GM12873 (cell line): ENCODE measurements at regions not wholly inside any gene's neighbourhood (a gene's known extent, or its start where the extent isn't known, plus 50 kb on each side); places are given as distances from the start of the nearest gene placed in this dataset.

Source experiments
- TF ChIP-seq, protein P1 (sequence below): IDR thresholded peaks from 2 replicates; pipeline ENCODE4 v1.5.1; 2012; ENCODE audit warnings: low read depth, mild to moderate bottlenecking, moderate library complexity, low read length, control low read depth; ENCODE audit not compliant: insufficient read depth; ENCODE audit errors: missing control alignments

DNA sequence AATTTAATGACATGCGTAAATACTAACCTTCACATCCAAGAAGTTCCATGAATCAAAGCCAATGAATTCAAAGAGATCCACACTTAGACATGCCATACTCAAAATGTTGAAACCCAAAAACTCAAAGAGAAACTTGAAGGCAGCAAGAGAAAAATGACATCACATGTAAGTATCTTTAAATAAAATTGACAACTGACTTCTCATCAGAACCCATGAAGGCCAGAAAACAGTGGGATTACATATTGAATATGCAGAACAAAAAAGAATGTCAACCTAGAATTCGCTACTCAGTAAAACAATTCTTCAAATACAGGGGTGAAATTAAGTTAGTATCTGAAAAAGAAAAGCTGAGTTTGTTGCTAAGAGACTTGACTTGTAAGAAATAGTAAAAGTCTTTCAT, 953.9 kb upstream of the HS3ST1 start:
- TF ChIP-seq, protein P1, sequence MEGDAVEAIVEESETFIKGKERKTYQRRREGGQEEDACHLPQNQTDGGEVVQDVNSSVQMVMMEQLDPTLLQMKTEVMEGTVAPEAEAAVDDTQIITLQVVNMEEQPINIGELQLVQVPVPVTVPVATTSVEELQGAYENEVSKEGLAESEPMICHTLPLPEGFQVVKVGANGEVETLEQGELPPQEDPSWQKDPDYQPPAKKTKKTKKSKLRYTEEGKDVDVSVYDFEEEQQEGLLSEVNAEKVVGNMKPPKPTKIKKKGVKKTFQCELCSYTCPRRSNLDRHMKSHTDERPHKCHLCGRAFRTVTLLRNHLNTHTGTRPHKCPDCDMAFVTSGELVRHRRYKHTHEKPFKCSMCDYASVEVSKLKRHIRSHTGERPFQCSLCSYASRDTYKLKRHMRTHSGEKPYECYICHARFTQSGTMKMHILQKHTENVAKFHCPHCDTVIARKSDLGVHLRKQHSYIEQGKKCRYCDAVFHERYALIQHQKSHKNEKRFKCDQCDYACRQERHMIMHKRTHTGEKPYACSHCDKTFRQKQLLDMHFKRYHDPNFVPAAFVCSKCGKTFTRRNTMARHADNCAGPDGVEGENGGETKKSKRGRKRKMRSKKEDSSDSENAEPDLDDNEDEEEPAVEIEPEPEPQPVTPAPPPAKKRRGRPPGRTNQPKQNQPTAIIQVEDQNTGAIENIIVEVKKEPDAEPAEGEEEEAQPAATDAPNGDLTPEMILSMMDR = no peak

DNA sequence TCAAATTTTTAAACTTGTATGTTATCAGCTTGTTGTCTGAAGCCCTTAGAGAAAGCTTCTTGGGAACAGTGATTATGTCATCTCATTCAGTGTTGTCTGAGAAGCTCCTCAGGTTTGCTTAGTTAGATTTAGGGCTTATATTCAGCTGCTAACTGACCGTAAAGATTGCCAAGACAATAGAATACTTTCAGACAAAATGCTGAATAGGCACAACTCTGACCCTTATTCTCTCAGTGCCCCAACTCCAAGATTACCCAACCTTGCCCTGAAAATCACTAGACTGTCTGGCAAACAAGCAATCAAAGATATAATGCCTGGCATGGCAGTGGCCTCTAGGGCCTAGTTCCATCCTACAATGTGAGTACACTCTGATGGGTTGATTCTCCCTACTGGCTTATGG, 950.5 kb upstream of the HS3ST1 start:
- TF ChIP-seq, protein P1 = no peak

DNA sequence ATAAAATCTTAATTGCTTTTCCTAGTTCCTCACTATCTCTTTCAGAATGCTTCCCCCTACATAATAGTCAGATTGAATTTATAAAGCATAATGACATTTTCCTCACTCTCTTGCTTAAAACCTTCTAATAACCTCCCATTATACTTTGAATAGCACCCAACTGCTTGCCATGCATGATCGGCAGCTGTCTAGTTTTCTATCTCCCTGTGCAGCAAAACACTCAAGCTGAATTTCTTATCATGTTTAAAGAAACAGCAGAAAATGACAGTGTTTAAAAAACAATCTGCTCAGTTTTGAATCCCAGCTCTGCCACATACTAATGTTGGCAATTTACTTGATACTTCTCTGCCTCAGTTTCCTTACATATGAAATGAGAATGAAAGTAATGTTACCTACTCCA, 947.1 kb upstream of the HS3ST1 start:
- TF ChIP-seq, protein P1 = no peak

DNA sequence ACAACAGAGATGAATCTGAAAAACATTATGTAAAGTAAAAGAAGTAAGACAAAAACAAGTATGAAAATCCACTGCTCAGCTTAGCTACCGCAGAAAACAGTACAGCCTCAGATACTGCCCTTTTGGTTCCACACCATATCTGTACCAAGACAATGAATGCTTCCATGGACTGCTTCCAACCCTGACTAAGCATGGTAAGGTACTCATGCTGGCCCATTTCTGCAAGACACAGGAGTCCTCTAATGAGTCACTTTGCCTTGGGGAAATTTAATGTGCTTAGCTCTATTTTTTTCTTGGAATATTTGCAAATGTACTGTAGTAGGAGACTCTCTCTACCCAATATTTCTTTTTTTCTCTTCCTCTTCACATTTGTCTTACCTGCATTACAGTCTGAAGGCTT, 931.7 kb upstream of the HS3ST1 start:
- TF ChIP-seq, protein P1 = no peak

DNA sequence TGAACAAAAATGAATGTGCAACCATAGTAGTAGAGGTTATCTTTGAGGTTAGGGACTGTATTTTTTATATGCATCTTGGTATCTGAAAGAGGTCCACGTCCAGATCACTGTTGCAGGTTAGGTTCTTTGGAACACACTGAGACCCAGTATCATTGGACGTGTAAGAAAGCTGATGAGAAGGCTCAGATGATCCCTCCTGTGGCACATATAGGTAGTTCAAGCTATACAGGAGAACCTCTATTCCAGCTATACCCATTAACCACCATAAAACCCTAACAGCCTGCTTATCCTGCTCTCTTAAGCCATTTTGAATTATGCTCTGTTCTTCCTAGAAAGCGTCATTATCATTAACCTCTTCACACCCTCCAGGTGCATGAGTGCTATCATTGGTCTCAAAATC, 930.7 kb upstream of the HS3ST1 start:
- TF ChIP-seq, protein P1 = no peak

DNA sequence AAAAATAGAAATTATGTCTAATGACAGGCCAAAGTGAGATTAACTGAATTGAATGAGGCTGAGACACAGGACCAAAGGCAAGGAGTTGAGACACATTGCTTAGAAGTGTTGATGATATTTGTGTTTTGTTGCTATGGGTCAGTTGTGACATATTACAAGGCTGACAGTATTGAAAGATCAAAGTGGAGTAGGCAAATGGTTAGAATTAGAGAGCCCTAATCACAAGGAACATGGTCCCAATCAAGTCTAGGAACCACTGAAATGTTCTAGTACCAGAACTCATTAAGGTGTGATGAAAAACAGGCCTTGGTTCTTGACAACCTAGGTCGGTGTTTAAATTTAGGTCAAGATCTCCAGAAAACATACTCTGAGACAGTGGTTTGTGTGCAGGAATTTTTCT, 896.3 kb upstream of the HS3ST1 start:
- TF ChIP-seq, protein P1 = no peak

DNA sequence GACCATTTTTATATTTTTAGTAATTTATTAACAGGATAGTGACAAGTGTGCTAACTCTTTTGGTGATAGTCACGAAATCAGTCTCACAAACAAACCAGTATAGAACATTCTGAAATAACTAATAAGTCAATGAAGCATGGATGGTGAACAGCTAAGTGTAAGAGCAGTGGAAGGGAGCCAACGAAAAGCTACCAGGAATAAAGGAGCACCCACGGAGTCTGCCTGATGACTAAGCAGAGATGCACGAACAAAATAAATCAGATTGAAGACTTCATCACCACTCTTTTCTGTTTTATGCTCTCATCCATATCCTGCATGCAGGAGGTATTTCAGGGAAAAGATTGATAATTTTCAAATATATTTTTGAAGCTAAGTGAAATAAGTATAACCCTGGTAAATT, 891.1 kb upstream of the HS3ST1 start:
- TF ChIP-seq, protein P1 = no peak
